Ramos (cell line): ENCODE measurements at regions not wholly inside any gene's neighbourhood (a gene's known extent, or its start where the extent isn't known, plus 50 kb on each side); places are given as distances from the start of the nearest gene placed in this dataset.
"Not testable (repeated sequence)": the region's sequence is repeated elsewhere in the genome, so short reads cannot be mapped to it uniquely, and the experiment has no call there.

ENCODE experiments used
- in situ Hi-C: fragments of 300-500 bp; cut with MboI; formaldehyde crosslinking; loops from one replicate; pipeline ENCODE4 v1.14.3; 2022; ENCODE audit warnings: low sequenced_read_pairs; ENCODE audit not compliant: unreplicated experiment

GRCh38 chr2:144989579-144990270 is 469.8 kb upstream of the ZEB2 start:
- in situ Hi-C loops: no loop called here

GRCh38 chr2:144988591-144988990 is 468.7 kb upstream of the ZEB2 start:
- in situ Hi-C loops: no loop called here

DNA sequence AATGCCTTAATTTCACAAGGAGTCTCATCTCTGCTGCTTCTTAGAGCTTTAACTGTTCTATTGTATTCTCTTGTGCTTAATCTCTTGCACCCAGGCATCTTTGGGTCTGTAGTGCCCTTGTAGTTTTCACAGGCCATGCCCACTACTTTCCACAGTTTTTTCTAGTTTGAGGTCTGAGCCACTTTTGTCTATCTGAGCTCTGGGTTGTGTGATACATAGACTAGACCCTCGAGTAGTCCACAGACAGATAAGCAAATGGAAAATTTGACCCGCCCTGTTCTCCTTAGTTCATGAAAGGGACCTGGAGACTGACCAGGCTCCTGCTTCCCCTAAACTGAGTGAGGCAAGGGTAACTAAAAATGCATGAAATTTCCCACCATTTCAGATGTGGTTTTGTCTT is 466.8 kb upstream of the ZEB2 start:
- in situ Hi-C loops: no loop called here

GRCh38 chr2:144984038-144984437 is 464.1 kb upstream of the ZEB2 start:
- in situ Hi-C loops: no loop called here

- in situ Hi-C loops: no loop called here
These were observed 463.2 kb upstream of the ZEB2 start for GRCh38 chr2:144983107-144983506.

DNA sequence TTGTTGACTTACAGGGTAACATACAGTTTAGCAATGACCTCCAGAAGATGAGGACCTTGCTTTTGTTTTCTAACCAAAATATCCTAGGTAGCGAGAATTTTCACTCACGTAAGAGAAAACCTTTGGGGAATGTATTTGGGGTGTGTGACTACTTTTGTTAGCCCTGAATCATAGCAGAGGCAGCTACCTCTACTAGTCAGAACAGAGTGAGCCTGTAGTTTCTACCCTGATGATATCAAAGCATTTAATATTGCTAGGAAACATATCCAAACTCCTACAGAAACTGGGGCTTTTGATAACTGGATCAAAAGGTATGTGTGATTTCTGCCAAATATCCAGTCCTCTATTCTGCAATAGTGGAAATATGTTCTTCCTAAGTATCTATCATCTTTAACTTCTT is 462.6 kb upstream of the ZEB2 start:
- in situ Hi-C loops: no loop called here

GRCh38 chr2:144975881-144976280 is 456.0 kb upstream of the ZEB2 start:
- in situ Hi-C loops: no loop called here

DNA sequence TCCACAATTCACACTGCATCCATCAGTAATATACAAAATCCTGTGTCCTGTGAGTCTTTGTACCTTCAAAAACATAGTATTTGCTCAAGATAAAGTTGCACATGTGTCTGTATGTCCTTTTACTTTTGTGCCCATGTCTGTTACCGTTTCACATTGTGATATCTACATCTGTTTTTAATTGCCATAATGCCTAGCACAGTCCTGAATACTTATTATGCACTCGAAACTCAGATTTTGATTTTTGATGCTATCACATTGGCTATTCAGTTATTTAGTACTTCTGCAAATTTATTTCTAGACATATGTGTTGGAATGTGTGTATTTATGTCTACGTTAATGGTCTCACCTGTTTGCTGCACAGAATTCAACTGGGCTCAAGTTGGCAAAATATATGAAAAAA is 452.8 kb upstream of the ZEB2 start:
- in situ Hi-C loops: no loop called here

DNA sequence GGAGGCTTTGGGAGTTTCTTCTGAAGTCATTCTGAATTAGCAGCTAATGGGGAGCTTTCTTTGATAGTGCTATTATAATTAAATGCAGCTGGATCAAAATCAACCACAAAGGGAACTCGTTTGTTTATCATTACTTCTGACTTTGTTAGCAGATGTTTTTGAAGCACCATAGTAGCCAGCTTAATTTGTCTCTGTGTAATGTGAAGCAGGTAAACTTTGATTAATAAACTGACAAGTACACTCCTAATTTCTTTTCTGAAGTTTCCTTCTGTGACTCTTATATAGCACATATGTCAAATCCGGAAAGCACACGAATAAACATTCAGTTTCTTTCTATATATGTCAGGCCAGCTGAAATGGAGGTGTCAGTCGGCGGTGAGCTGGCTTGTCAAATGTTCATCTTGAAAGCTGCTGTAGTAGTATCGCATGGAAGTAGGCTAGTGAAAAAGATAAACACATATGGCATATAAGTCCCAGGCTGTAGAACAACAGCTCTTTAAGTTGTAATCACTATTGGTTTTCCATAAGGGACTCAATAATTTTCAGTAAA is 451.9 kb upstream of the ZEB2 start:
- in situ Hi-C loops: no loop called here

- in situ Hi-C loops: not testable (repeated sequence)
These were observed 450.5 kb upstream of the ZEB2 start for GRCh38 chr2:144970410-144970809.

DNA sequence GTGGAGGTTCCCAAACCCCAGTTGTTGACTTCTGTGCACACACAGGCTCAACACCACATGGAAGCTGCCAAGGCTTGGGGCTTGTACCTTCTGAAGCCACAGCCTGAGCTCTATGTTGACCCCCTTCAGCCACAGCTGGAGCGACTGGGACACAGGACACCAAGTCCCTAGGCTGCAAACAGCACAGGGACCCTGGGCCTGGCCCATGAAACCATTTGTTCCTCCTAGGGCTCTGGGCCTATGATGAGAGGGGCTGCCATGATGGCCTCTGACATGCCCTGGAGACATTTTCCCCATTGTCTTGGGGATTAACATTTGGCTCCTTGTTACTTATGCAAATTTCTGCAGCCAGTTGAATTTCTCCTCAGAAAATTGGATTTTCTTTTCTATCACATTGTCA is 449.6 kb upstream of the ZEB2 start:
- in situ Hi-C loops: not testable (repeated sequence)

GRCh38 chr2:144967961-144968360 is 448.0 kb upstream of the ZEB2 start:
- in situ Hi-C loops: no loop called here

GRCh38 chr2:144965172-144965571 is 445.3 kb upstream of the ZEB2 start:
- in situ Hi-C loops: no loop called here

GRCh38 chr2:144963031-144963430 is 443.1 kb upstream of the ZEB2 start:
- in situ Hi-C loops: no loop called here

- in situ Hi-C loops: no loop called here
These were observed 439.5 kb upstream of the ZEB2 start for GRCh38 chr2:144959416-144959815.

DNA sequence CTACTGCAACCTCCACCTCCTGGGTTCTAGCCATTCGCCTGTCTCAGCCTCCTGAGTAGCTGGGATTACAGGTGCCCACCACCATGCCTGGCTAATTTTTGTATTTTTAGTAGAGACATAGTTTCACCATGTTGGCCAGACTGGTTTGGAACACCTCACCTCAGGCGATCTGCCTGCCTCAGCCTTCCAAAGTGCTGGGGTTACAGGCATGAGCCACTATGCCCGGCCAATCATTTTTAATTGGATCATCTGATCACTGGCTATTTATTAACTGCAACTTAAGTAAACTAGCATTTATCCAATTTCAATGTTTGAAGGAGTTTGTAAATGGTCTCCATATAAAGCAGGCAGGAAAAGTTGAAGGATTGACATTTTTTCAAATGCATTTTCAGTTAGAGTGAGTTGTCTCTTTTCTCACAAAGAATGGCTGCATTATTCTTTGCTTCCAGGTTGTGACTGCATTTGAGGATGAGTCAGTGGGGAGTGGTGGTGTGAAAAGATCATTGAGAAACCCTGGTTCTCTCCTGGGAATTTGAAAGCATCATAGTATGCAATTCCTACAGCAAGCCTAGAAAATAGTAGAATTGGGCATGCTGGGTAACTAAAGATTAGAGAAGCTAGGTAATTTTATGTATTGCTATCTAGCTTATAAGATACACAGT is 431.1 kb upstream of the ZEB2 start:
- in situ Hi-C loops: no loop called here

DNA sequence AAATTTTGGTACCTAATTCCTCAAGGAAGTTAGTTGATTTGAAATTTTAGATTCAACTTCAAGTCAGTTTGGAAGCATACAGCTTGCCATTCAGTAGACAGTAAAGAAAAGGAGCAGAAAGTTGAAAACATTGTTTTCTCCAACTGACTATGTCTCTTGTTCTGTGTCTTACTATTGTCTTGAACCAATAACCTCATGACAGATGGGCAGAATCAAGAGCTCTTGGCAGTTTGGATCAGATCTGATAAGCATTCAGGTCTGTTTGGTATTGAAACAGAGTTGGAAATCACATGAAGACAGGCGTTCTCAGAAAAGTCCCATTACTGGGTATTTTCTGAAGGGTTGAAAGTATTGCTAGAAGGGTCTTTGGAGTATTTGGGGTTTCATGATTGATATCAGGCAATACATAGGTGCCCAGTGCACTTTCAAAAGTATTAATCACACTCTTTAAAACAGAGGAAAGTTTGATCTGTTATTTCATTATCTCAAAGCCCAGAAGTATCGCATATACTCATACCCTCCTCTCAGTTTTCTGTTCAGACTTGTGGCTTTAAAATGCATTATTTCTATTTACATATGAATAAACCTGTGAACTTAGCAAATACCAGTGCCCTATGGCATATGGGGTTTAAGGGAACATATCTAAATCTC is 428.4 kb upstream of the ZEB2 start:
- in situ Hi-C loops: no loop called here

DNA sequence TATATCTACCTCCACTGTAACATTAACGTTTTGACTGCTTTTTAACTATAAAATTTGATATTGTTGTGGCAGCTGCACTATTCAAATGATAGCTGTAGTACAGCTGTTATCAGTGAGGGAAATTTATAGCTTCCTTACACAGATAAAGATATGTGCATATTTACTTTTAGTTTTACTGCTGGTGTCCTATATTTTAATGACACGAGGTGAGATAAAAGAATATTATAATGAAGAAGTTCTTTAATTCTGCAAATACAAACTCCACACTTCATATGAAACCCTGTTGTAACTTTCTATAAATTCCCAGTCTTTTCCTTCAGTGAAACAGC is 427.8 kb upstream of the ZEB2 start:
- in situ Hi-C loops: no loop called here

- in situ Hi-C loops: no loop called here
These were observed 426.3 kb upstream of the ZEB2 start for GRCh38 chr2:144946263-144946662.

DNA sequence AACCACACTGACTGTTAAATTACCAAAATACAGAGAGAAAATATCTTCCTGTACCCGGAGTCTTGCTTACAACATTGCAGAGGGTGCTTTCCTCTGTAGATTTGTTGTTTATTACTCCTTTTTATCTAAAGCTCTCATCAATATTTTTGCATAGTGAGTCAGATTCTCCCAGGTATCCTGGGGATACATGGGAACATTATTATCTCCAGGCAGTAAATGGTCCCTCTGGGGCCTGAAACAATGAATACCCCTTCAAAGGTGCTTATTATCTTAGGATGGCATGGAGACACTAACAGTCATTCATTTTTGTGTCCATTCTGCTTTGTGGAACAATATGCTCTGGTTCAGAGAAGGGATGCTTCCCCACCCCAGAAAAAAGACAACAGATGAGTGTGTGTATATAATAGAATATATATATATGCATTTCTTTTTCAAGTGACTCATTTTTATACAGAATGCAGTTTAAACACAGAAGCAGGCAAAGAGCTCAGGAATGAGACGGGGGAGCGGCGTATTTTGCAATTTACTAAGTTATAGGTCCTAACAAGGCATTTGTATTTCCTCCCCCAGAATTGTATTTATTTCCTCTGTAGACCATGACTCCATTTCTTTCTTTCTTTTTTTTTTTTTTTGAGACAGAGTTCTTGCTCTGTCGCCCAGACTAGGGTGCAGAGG is 424.8 kb upstream of the ZEB2 start:
- in situ Hi-C loops: no loop called here

DNA sequence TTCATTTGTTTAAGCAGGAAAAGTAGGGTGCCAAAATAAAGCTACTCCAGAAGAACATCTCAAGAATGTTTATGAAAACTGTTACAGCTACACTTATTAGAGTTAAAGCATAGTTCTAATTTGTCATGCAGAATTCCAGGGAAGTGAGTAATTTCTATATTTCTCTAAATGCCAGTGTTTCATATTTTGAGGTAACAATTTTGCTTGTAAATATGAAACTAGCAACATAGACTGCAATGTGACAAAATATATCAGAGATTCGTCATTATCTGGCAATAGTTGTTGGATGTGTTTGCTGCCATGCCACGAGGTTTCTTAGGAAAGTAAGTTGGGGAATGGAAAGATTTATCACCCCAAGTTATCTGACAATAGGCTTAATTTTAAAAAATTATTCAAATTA is 424.1 kb upstream of the ZEB2 start:
- in situ Hi-C loops: no loop called here
